Stimulated activated CD4-positive, alpha-beta T cell treated with anti-CD3 and anti-CD28 coated beads, Interleukin-4, amount 100 ng/mL, for 24 hours (primary cell): ENCODE measurements at regions not wholly inside any gene's neighbourhood (a gene's known extent, or its start where the extent isn't known, plus 50 kb on each side); places are given as distances from the start of the nearest gene placed in this dataset.

Experiments
- DNase-seq: peaks from one replicate; pipeline ENCODE4 v3.0.0-alpha.2; 2020

GRCh38 chr3:25125201-25125600, 302.9 kb upstream of the RARB start:
- no peak for DNase-seq

DNA sequence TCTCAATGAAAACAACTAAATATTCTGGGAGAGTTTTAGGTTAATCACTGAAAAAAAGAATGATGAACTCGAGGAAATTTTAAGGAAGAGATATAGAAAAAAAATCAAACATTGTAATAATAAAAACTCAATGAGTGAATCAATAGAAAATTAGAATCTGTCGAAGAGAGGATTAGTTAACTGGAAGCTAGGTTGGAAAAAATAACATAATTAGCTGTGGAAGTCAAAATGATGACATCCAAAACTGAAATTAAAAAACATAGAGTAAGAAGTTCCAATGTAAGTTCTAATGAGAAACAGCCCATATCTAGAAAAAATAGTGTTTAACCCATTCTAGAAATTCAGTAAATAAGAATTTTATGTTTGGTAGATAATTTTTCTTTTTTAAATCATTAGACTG, 299.3 kb upstream of the RARB start:
- DNase-seq, result no peak

DNA sequence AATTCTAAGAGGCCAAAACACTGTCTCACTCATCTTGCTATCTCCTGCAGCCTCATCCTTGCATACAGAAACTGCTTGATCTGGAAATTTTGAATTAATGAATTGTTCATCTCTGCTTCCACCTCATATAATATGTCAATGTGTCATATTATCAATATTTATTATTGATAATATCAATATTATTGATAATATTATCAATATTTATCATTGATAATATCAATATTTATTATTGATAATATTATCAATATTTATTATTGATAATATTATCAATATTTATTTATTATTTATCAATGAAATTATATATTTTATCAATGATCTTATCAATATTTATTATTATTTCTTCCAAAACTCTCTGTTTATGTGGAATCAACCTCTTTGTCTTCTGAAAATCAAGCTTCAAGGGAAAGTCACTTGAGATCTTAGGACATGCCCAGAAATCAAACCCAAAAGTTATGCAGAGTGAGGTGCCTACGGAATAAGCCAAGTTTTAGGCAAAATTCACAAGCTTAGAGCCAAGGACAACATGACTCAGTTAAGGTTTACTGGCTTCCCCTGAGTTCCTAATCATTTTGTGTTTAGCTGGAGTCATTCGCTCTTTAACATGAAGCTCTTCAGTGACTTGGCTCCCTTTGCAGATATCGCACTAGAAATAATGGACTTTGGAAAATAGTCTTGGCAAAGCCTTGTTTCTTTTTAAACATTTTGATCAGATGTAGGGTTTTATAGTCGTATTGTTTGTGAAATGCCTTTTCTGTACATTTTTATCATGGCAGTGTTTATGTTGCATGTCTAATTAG, 297.1 kb upstream of the RARB start:
- no peak for DNase-seq

- no peak for DNase-seq
Observed at GRCh38 chr3:25133588-25133987, 294.5 kb upstream of the RARB start.

DNA sequence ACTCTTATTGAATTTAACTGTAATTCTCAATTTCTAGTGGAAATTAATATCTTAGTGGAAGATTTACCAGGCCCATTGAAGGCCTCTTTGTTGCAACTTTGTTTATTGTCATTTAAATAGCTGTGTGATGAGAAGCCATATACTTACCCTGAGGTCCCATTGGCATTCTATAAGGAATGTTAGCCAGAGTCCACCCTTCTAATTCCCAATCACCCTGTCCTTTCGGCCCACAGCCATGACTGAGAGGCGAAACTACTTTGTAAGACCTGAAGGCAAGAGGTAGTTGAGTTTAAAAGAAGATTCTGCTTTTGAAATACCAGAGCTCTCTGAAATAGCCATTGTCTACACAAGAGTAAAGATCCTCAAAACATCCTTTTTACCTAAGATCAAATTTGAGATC, 290.5 kb upstream of the RARB start:
- no peak for DNase-seq

GRCh38 chr3:25139267-25139666, 288.8 kb upstream of the RARB start:
- DNase-seq, result no peak

DNA sequence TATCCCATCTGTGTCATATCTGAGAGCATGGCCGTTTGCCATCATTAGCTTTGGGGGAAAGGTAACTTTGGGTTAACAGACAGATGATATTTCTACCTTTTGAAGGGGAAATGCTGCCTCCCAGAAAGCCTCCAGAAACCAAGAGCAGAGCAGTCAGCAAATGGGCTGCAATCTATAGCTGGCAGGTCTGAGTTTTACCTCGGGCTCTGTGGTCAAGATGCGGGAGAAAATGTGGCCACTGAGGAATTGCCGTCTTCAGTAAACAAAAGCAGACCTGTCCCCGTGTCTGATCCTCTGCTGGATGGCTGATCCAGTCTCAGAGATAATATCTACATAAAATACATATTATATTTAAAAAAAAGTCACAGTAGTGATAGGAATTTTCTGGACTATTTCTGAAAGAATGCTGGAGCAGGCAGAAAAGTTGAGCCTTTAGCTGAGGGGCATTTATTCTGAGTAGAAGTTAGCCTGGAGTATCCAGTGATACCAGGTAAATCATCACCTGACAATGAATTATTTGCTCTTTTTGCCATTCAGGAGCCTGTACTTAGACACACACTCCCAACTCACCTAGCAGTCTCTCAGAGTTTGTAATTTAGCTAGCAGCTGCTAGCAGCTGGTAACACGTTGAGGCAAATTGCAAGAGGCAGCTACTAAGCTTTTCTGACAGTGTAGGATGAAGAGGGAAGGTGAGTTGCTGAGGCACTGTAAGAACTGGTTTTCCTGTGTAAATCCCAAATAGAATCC, 285.3 kb upstream of the RARB start:
- DNase-seq, result no peak

DNA sequence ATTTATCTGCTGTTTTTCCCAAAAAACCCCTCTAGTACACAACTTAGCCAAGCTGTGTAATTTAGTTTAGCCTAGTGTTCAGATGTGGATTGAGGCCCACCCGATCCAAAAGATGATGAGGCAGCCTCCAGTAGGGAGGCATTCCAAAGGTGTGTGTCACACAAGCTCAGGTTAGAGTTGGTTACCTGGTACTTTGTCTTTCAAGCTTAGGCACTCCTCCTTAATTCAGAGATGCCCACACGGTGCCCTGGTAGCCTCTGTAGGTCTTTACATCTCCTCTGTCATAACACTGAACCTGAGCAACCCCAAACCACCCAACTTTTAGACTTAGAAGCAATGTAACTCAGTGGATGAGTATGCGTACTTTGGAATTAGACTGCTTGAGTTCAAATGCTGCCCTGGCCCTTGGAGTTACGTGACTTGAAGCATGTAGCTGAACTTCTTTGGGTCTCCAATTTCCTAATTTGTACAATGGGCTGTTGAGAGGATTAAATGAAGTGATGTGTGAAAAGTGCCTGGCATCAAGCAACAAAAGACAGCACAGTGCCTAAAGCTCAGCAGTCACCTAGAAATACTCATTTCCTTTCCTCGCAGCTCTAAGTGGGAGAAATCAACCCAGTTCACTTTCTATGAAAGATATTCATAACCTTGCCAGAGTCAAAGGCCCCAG, 284.6 kb upstream of the RARB start:
- no peak for DNase-seq

GRCh38 chr3:25144430-25144829, 283.6 kb upstream of the RARB start:
- no peak for DNase-seq

DNA sequence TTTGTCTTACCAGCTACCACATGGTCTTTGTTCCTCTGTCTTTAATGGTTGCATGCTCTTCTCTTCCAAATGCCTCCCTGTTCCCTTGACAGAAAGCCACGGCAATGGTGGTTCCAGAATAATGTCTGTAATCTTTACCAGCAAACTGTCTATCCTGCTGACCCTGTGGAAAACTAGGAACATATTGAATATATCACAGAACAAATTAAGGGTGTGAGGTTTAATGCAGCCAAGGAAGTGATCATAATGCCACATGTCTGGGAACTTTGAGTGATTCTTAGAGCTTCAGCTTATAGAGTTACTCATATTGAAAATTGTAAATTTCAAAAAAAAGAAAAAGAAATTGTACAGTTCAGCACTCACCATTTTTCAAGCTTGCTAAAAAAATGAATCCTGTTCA, 282.9 kb upstream of the RARB start:
- no peak for DNase-seq

- DNase-seq, result no peak
Observed at GRCh38 chr3:25150199-25150598, 277.9 kb upstream of the RARB start.

DNA sequence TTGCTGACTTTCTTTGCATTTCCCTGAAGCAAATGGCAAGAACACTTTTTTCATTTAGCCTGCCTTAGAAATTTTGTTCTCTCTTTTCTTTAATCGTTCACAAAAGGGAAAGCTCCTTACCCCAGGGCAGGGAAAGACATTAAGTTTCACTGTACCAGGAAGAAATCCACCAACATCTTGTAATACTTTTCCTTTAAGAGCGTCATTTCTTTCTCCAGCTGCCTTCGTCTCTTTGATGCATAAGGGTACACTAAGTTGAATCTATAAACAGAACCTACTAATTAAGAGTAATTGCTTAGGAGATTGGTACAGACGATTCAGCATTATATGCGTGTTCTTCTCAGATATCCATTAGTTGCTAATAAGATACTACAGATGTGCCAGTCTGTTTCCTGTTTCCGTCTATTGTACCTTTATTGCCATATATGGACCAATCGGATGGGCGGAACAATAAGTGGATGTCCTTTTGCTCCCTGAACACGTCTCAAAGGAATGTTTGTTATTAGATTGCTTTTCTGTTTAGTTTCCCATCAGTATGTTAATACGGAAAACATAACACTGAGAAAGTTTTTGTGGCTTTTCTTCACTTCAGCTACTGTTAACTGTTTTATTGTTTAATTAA, 276.7 kb upstream of the RARB start:
- no peak for DNase-seq

DNA sequence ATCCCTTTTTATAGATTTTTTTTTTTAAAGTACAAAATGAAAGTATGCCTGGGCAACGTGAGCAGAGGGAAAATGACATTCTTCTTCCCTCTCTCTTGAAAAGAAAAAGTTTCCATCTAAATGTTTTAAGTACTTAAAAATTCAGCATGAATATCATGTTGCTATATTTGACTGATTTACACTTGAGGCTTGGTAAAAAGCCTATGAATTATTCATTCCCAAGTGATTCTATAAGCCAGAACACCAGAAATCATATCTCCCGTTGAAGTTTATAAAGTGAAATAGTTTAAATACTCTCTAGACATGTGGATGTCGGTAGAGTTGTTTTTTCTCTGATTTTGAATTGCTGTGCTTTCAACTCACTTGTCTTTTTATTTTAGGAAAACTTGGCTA, 276.2 kb upstream of the RARB start:
- no peak for DNase-seq

DNA sequence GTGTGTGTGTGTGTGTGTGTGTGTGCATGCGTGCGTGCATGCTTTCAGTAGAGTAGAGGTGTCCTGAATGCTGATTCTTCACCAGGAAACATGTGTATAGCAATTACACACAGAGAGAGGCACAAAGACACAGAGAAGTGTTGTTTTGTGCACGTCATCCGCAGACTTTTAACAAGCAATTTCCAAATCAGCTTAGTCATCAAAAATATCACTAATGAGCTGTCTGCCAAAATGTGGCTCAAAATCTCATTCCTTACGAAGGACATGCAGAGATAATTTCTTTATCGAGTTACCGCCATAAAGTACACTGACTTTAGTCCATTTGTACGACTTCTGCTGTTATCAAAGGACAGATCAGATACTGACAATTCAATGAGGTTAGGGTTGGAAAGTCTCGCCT, 274.9 kb upstream of the RARB start:
- DNase-seq, result no peak

DNA sequence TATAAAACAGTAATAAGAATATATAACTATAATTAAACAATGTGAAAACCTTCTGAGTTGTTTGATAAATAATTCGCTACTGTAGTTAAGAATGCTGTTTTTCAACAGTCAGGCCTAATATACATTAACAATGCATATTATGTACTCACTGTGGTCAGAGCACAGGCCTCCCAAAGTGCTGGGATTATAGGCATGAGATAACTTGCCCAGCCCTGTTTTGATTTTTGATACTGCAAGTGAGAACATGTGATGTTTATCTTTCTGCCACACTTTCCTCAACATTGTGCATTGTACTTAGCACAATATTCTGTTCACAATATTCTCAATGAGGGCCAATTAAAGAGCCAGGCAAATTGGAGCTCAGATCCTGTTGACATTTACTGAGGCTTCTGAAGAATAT, 274.5 kb upstream of the RARB start:
- no peak for DNase-seq

GRCh38 chr3:25155652-25156471, 272.2 kb upstream of the RARB start:
- no peak for DNase-seq

GRCh38 chr3:25156626-25157025, 271.4 kb upstream of the RARB start:
- DNase-seq, result no peak

- no peak for DNase-seq
Observed at GRCh38 chr3:25165306-25165705, 262.8 kb upstream of the RARB start.

DNA sequence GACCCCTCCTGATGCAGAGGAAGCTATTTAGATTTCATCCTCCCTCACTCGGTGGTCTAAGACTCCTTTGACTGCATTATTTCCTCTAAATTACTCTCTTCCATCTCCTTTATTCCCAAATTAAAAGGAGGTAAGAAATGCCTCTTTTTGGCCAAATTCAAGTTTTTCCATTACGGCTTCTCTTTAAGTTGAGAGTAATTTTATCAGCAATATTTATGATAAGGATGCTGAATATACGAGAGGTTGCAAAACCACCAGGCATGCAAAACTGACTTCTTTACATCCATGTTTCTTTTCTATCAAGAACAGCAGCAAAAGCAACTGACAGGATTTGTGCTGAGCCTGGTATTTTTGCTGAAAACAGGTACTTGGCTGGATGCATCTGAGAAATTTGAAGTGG, 262.0 kb upstream of the RARB start:
- DNase-seq, result no peak

DNA sequence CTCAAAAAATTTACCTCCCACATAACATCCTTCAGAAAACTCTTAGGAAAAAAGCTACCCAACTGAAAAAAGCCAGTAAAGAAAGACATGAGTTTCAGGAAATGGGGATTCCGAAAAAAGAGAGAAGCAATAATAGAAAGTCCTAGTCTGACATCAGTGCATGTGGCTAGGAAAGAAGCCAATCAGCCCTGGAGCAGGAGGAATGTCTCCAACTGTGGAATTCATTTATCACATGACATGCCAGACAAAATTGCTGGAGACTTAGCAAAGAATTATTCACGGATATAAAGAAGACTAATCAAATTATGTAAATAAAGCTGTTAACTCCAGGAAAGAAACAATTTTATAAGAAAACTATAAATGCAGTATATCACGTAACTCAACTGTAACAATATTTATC, 258.9 kb upstream of the RARB start:
- DNase-seq, result no peak

- DNase-seq, result no peak
Observed at GRCh38 chr3:25170021-25170420, 258.0 kb upstream of the RARB start.

GRCh38 chr3:25171118-25171807, 256.8 kb upstream of the RARB start:
- no peak for DNase-seq
